ENCODE measurements at regions not wholly inside any gene's neighbourhood (a gene's known extent, or its start where the extent isn't known, plus 50 kb on each side); places are given as distances from the start of the nearest gene placed in this dataset.

DNA sequence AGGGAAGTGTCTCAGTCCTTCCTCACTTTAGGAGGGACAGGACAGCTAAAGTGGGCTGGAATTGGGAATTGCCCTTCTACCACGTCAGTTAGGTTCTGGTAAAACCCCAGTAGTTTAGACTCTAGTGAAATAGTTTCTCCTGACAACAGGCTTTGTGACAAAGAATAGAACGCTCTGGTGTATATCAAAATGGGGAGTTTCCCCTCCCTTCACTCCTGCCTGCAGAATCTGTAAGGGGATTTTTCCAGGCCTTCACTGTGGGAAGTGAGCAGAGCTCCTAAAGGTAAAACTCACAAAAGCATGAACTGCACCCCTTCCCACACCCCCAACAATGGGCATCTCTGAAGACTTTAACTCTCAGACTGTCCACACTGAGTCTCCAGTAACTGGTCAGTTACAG, 460.9 kb upstream of the LRRC4C start:
- TF ChIP-seq, protein P1, sequence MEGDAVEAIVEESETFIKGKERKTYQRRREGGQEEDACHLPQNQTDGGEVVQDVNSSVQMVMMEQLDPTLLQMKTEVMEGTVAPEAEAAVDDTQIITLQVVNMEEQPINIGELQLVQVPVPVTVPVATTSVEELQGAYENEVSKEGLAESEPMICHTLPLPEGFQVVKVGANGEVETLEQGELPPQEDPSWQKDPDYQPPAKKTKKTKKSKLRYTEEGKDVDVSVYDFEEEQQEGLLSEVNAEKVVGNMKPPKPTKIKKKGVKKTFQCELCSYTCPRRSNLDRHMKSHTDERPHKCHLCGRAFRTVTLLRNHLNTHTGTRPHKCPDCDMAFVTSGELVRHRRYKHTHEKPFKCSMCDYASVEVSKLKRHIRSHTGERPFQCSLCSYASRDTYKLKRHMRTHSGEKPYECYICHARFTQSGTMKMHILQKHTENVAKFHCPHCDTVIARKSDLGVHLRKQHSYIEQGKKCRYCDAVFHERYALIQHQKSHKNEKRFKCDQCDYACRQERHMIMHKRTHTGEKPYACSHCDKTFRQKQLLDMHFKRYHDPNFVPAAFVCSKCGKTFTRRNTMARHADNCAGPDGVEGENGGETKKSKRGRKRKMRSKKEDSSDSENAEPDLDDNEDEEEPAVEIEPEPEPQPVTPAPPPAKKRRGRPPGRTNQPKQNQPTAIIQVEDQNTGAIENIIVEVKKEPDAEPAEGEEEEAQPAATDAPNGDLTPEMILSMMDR (IDR thresholded peaks at IDR 0.05; ENCODE audit: insufficient read depth, low read depth, low read length), result no peak
- no peak for TF ChIP-seq EZH2 (IDR thresholded peaks at IDR 0.05; ENCODE audit: insufficient read depth, low read length)
